CD8-positive, alpha-beta memory T cell (primary cell): ENCODE measurements at regions not wholly inside any gene's neighbourhood (a gene's known extent, or its start where the extent isn't known, plus 50 kb on each side); places are given as distances from the start of the nearest gene placed in this dataset.

ENCODE experiments used
- CTCF ChIA-PET: fragments of 350-600 bp; sonication (Branson Sonifier 250); formaldehyde crosslinking; loops from one replicate; lab custom pipeline; 2021; ENCODE audit warnings: antibody characterized with exemption; lab: Charles Lee
- POLR2A ChIA-PET: fragments of 350-600 bp; sonication (Branson Sonifier 250); formaldehyde crosslinking; loops from one replicate; lab custom pipeline; 2021; ENCODE audit warnings: antibody characterized with exemption; lab: Charles Lee
- DNase-seq, 5 donors: peaks; one replicate each; pipeline versions ENCODE4 v3.0.0 to v3.0.0-alpha.2; 2020 to 2022; ENCODE audit warnings: mixed read lengths in 1 of 5
- H3K27ac ChIP-seq: one replicate; pipeline ENCODE4 v1.7.0; 2013; ENCODE audit warnings: low read depth, mild to moderate bottlenecking, low read length, moderate library complexity
- H3K27me3 ChIP-seq: 2 replicates; pipeline ENCODE4 v1.7.0; 2013; ENCODE audit warnings: low read length, mild to moderate bottlenecking; ENCODE audit not compliant: insufficient read depth, poor library complexity, severe bottlenecking
- H3K36me3 ChIP-seq: 2 replicates; pipeline ENCODE4 v1.7.0; 2013; ENCODE audit warnings: mild to moderate bottlenecking, low read length, moderate library complexity; ENCODE audit not compliant: insufficient read depth
- H3K4me1 ChIP-seq: 2 replicates; pipeline ENCODE4 v1.7.0; 2013; ENCODE audit warnings: mild to moderate bottlenecking, low read length, moderate library complexity; ENCODE audit not compliant: insufficient read depth
- H3K4me3 ChIP-seq: 2 replicates; pipeline ENCODE4 v1.7.0; 2013; ENCODE audit warnings: mild to moderate bottlenecking, low read length
- H3K9me3 ChIP-seq: 2 replicates; pipeline ENCODE4 v1.7.0; 2013; ENCODE audit warnings: mild to moderate bottlenecking, low read length
- H3K27ac Mint-ChIP-seq, 8 donors: one replicate each; pipeline ENCODE4 v1.8.0; 2020 to 2021; ENCODE audit warnings: mixed read lengths in 8 of 8, mild to moderate bottlenecking in 6 of 8, inconsistent platforms in 3 of 8, moderate library complexity in 3 of 8
- H3K27me3 Mint-ChIP-seq, 2 donors: one replicate each; pipeline ENCODE4 v1.8.0; 2020 to 2021; ENCODE audit warnings: mixed read lengths in 2 of 2, mild to moderate bottlenecking in 1 of 2, moderate library complexity in 1 of 2
- H3K36me3 Mint-ChIP-seq, 3 donors: one replicate each; pipeline ENCODE4 v1.8.0; 2020 to 2021; ENCODE audit warnings: mixed read lengths in 3 of 3, inconsistent platforms in 1 of 3, mild to moderate bottlenecking in 1 of 3
- H3K4me1 Mint-ChIP-seq, 3 donors: one replicate each; pipeline ENCODE4 v1.8.0; 2020 to 2021; ENCODE audit warnings: mixed read lengths in 3 of 3, inconsistent platforms in 1 of 3, mild to moderate bottlenecking in 1 of 3
- H3K4me3 Mint-ChIP-seq, 7 donors: one replicate each; pipeline ENCODE4 v1.8.0; 2020 to 2021; ENCODE audit warnings: mixed read lengths in 7 of 7, mild to moderate bottlenecking in 6 of 7, moderate library complexity in 4 of 7, inconsistent platforms in 2 of 7
- H3K9me3 Mint-ChIP-seq, 5 donors: one replicate each; pipeline ENCODE4 v1.8.0; 2020 to 2022; ENCODE audit warnings: mixed read lengths in 5 of 5, mild to moderate bottlenecking in 3 of 5, moderate library complexity in 2 of 5, inconsistent platforms in 1 of 5

GRCh38 chr10:120960725-120961124 is 109.6 kb downstream of the WDR11 start:
- Histone ChIP-seq H3K9me3 (no peaks in the 10 kb centered on the region), H3K36me3 (no peaks in the 10 kb centered on the region), H3K27me3 (no peaks in the 10 kb centered on the region), H3K4me3 (no peak overlapping the region), H3K4me1 (no peaks in the 10 kb centered on the region), H3K27ac (no peak overlapping the region)
- Mint-ChIP-seq H3K36me3 (no peaks in the 10 kb centered on the region), H3K27me3 (peaks cover 12 to 15% of the 10 kb centered on the region in 2 donors), H3K4me3 (no peak overlapping the region), H3K9me3 (no peaks in the 10 kb centered on the region), H3K4me1 (no peaks in the 10 kb centered on the region), H3K27ac (no peak overlapping the region)
- CTCF ChIA-PET = interaction anchor here (1.5 kb wide), 1 partner anchor 18 kb away, joined by 3 read pairs; no protein-coding TSS in a partner anchor
- no peak for DNase-seq
- POLR2A ChIA-PET = no interaction called here

- no peak overlapping the region for H3K27ac ChIP-seq
- no peaks in the 10 kb centered on the region for H3K36me3 Mint-ChIP-seq
These were observed 110.9 kb downstream of the WDR11 start for GRCh38 chr10:120961795-120962755.

GRCh38 chr10:120962756-120963593 is 111.8 kb downstream of the WDR11 start:
- no peaks in the 10 kb centered on the region for H3K9me3 ChIP-seq
- H3K4me1 Mint-ChIP-seq = no peaks in the 10 kb centered on the region
- no peaks in the 10 kb centered on the region for H3K36me3 Mint-ChIP-seq
- DNase-seq = no peak
- POLR2A ChIA-PET = no interaction called here
- no peak overlapping the region for H3K4me3 ChIP-seq
- H3K4me3 Mint-ChIP-seq = no peak overlapping the region
- H3K27me3 Mint-ChIP-seq = peaks cover 11 to 17% of the 10 kb centered on the region in 2 donors
- CTCF ChIA-PET = interaction anchor here (1.7 kb wide), 1 partner anchor 14 kb away, joined by 3 read pairs; no protein-coding TSS in a partner anchor
- no peak overlapping the region for H3K27ac ChIP-seq
- H3K9me3 Mint-ChIP-seq = no peaks in the 10 kb centered on the region
- H3K4me1 ChIP-seq = no peaks in the 10 kb centered on the region
- no peaks in the 10 kb centered on the region for H3K27me3 ChIP-seq
- no peaks in the 10 kb centered on the region for H3K36me3 ChIP-seq
- no peak overlapping the region for H3K27ac Mint-ChIP-seq

More at GRCh38 chr10:120961795-120962755, 110.9 kb downstream of the WDR11 start:
- H3K27ac Mint-ChIP-seq = no peak overlapping the region
- no peaks in the 10 kb centered on the region for H3K9me3 Mint-ChIP-seq
- Histone ChIP-seq H3K36me3 (no peaks in the 10 kb centered on the region), H3K27me3 (no peaks in the 10 kb centered on the region), H3K4me3 (no peak overlapping the region), H3K4me1 (no peaks in the 10 kb centered on the region), H3K9me3 (no peaks in the 10 kb centered on the region)
- POLR2A ChIA-PET = no interaction called here
- CTCF ChIA-PET = no interaction called here
- H3K4me1 Mint-ChIP-seq = no peaks in the 10 kb centered on the region
- no peak overlapping the region for H3K4me3 Mint-ChIP-seq
- DNase-seq = no peak
- H3K27me3 Mint-ChIP-seq = peaks cover 12 to 17% of the 10 kb centered on the region in 2 donors

- ChIA-PET CTCF (interaction anchor here (1.7 kb wide), 1 partner anchor 15 kb away, joined by 3 read pairs; no protein-coding TSS in a partner anchor), POLR2A (no interaction called here)
- Mint-ChIP-seq H3K4me3 (no peak overlapping the region), H3K36me3 (no peaks in the 10 kb centered on the region), H3K9me3 (peaks cover 0 to 2% (median 0%) of the 10 kb centered on the region in 5 donors), H3K27ac (no peak overlapping the region), H3K27me3 (peaks cover 11 to 17% of the 10 kb centered on the region in 2 donors), H3K4me1 (no peaks in the 10 kb centered on the region)
- DNase-seq = no peak
- Histone ChIP-seq H3K4me1 (no peaks in the 10 kb centered on the region), H3K27ac (no peak overlapping the region), H3K27me3 (no peaks in the 10 kb centered on the region), H3K36me3 (no peaks in the 10 kb centered on the region), H3K9me3 (no peaks in the 10 kb centered on the region), H3K4me3 (no peak overlapping the region)
These were observed 112.5 kb downstream of the WDR11 start for GRCh38 chr10:120963594-120964220.

- Mint-ChIP-seq H3K4me1 (no peaks in the 10 kb centered on the region), H3K27me3 (peaks cover 15 to 20% of the 10 kb centered on the region in 2 donors), H3K4me3 (no peak overlapping the region), H3K36me3 (no peaks in the 10 kb centered on the region), H3K9me3 (peaks cover 0 to 5% (median 0%) of the 10 kb centered on the region in 5 donors), H3K27ac (no peak overlapping the region)
- ChIA-PET CTCF (no interaction called here), POLR2A (no interaction called here)
- no peaks in the 10 kb centered on the region for H3K36me3 ChIP-seq
- H3K4me1 ChIP-seq = no peaks in the 10 kb centered on the region
- DNase-seq = no peak
- H3K27ac ChIP-seq = no peak overlapping the region
- H3K4me3 ChIP-seq = no peak overlapping the region
- no peaks in the 10 kb centered on the region for H3K9me3 ChIP-seq
- H3K27me3 ChIP-seq = no peaks in the 10 kb centered on the region
These were observed 115.5 kb downstream of the WDR11 start for GRCh38 chr10:120966657-120967045.

GRCh38 chr10:120969219-120969645 is 118.1 kb downstream of the WDR11 start:
- Histone ChIP-seq H3K4me3 (no peak overlapping the region), H3K27ac (no peak overlapping the region), H3K36me3 (no peaks in the 10 kb centered on the region), H3K9me3 (no peaks in the 10 kb centered on the region), H3K27me3 (no peaks in the 10 kb centered on the region), H3K4me1 (no peaks in the 10 kb centered on the region)
- peaks cover 0 to 5% (median 0%) of the 10 kb centered on the region in 5 donors for H3K9me3 Mint-ChIP-seq
- CTCF ChIA-PET = no interaction called here
- peaks cover 11 to 26% of the 10 kb centered on the region in 2 donors for H3K27me3 Mint-ChIP-seq
- no peak for DNase-seq
- H3K27ac Mint-ChIP-seq = no peak overlapping the region
- H3K4me1 Mint-ChIP-seq = no peaks in the 10 kb centered on the region
- H3K4me3 Mint-ChIP-seq = no peak overlapping the region
- POLR2A ChIA-PET = no interaction called here
- H3K36me3 Mint-ChIP-seq = no peaks in the 10 kb centered on the region

GRCh38 chr10:120970595-120971529 is 119.7 kb downstream of the WDR11 start:
- H3K9me3 ChIP-seq = no peaks in the 10 kb centered on the region
- no peak overlapping the region for H3K4me3 ChIP-seq
- POLR2A ChIA-PET = no interaction called here
- CTCF ChIA-PET = no interaction called here
- H3K36me3 Mint-ChIP-seq = no peaks in the 10 kb centered on the region
- peaks cover 0 to 6% (median 5%) of the 10 kb centered on the region in 5 donors for H3K9me3 Mint-ChIP-seq
- no peaks in the 10 kb centered on the region for H3K4me1 ChIP-seq
- no peak overlapping the region for H3K4me3 Mint-ChIP-seq
- no peaks in the 10 kb centered on the region for H3K4me1 Mint-ChIP-seq
- DNase-seq = no peak
- H3K27ac ChIP-seq = no peak overlapping the region
- no peak overlapping the region for H3K27ac Mint-ChIP-seq
- H3K36me3 ChIP-seq = no peaks in the 10 kb centered on the region
- peaks cover 18 to 32% of the 10 kb centered on the region in 2 donors for H3K27me3 Mint-ChIP-seq
- H3K27me3 ChIP-seq = no peaks in the 10 kb centered on the region
